GM18499 (cell line): ENCODE measurements at regions not wholly inside any gene's neighbourhood (a gene's known extent, or its start where the extent isn't known, plus 50 kb on each side); places are given as distances from the start of the nearest gene placed in this dataset.

Experiments used
- ATAC-seq: cut with Tn5 transposase; IDR thresholded peaks from one replicate; pipeline ENCODE4 v1.9.1; 2021; ENCODE audit warnings: moderate number of reproducible peaks; ENCODE audit not compliant: insufficient read depth, unreplicated experiment

GRCh38 chr16:80433623-80434022 lies 107.2 kb upstream of the DYNLRB2 start:
- ATAC-seq = no peak

- no peak for ATAC-seq
Measured at GRCh38 chr16:80427795-80428194, 113.0 kb upstream of the DYNLRB2 start.

- ATAC-seq = no peak
Measured at GRCh38 chr16:80418517-80419355, 122.1 kb upstream of the DYNLRB2 start.

GRCh38 chr16:80417706-80418271 lies 123.0 kb upstream of the DYNLRB2 start:
- no peak for ATAC-seq

DNA sequence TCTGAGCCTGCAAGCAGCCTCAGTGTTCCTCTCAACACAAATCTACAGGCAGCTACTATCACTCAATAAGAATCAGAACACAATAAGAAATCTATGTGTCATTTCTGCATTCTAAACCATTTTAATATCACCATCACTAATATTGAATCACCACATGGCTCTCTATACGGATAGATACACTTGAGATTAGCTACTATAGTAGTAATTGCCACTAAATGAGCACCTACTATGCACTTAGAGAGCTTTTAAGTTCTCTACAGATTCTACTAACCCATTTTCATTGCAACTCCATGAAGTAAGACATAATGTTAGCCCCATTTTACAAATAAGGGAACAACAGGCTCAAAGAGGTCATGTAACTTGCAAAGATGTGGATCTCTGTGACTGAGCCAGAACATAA lies 132.8 kb upstream of the DYNLRB2 start:
- no peak for ATAC-seq

- no peak for ATAC-seq
Measured at GRCh38 chr16:80407265-80407987, 133.4 kb upstream of the DYNLRB2 start.

DNA sequence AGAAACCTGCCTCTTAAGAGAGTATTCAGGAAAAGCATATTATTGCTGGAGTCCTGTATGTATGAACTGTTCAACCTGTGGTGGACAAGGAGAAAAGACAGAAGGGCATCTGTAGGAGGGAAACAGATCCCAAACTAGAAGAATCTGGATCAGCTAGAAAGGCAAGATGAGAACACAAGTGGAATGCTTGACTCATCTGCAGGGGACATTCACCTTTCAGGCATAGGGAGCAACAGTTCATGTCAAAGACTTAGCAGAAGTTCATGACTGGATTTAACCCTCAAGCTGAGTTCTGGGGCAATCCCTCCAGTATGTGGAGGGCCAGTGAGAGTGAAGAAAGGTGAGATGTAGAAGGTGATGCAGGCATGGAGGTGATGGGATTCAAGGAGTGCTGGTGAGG lies 135.9 kb upstream of the DYNLRB2 start:
- ATAC-seq = no peak

DNA sequence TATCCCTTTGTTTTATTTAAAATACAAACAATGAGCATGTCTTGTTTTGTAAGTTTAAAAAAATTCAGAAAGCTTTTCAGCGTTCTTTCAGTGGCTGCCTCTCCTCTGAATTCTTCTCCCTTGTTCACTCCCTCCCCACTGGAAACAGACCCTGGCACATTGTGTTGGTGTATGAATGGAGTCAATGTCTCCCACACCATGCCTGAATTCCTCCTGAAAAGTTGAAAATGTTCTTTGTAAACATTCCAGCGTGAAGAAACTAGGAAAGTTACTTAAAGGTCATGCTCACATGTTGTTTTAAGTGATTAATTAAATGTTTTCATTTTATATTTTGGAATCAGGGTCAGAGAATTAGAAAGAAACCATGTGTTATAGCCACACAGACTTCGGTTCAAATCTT lies 136.9 kb upstream of the DYNLRB2 start:
- no peak for ATAC-seq

GRCh38 chr16:80390871-80391489 lies 149.8 kb upstream of the DYNLRB2 start:
- no peak for ATAC-seq

- ATAC-seq = no peak
Measured at GRCh38 chr16:80390046-80390445, 150.7 kb upstream of the DYNLRB2 start.

DNA sequence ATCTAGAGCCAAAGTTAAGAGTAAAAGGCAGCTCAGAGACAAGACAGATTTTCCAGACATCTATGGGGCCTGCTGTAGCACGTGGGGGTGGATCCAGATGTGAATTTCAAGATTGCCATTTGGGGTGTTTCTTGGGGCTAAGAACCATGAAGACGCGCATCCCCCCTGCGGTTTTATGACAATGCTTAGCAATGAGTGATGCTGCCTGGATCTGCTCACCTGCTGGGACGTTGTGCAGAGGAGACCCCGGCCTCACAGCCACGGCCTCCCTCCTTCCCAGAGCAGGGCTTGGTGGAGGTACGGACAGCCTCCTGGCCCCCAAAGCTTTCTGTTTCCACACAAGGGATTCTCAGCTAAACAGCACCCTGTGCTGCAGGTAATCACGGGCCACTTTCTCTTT lies 151.5 kb upstream of the DYNLRB2 start:
- ATAC-seq = no peak

- no peak for ATAC-seq
Measured at GRCh38 chr16:80387318-80387921, 153.4 kb upstream of the DYNLRB2 start.

GRCh38 chr16:80384862-80385261 lies 155.9 kb upstream of the DYNLRB2 start:
- ATAC-seq = no peak

- no peak for ATAC-seq
Measured at GRCh38 chr16:80380514-80380913, 160.3 kb upstream of the DYNLRB2 start.

- ATAC-seq = no peak
Measured at GRCh38 chr16:80377096-80377956, 163.5 kb upstream of the DYNLRB2 start.

DNA sequence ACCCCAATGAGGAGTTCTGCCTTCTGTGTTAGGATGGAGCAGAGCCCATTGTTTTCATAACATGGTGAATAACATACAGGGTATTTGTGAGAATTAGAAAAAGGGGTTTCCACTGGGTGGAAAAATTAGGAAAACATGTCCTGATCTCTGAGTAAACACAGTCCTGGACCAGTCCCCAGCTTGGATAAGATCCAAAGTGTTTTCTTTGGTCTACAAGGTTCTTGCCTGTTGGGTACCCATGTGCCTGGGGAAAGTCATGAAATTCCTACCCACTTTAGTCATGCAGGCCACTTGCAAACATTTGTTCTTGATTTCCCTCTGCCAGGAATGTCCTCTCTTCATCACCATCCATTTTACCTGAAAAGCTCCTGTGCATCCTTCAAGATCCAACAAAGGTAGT lies 164.8 kb upstream of the DYNLRB2 start:
- ATAC-seq = no peak

DNA sequence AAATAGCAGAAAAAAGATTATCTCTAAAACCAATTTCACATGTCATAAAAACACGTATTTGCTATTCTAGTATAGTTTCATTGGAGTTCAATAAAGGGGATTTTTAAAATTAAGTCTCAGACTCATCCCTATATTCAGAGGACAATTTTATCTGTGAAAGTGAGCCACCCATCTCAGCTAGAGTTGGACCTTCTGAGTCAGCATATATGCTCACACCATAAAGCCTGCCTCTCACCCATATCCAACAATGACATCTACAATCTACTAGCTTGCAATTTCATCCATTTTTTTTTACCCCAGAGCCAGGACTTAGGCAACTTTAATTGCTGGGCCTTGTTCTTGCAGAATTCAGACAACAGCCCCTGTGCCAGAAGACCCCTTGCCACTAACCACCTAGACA lies 165.3 kb upstream of the DYNLRB2 start:
- ATAC-seq = no peak

GRCh38 chr16:80372341-80372740 lies 168.5 kb upstream of the DYNLRB2 start:
- no peak for ATAC-seq

DNA sequence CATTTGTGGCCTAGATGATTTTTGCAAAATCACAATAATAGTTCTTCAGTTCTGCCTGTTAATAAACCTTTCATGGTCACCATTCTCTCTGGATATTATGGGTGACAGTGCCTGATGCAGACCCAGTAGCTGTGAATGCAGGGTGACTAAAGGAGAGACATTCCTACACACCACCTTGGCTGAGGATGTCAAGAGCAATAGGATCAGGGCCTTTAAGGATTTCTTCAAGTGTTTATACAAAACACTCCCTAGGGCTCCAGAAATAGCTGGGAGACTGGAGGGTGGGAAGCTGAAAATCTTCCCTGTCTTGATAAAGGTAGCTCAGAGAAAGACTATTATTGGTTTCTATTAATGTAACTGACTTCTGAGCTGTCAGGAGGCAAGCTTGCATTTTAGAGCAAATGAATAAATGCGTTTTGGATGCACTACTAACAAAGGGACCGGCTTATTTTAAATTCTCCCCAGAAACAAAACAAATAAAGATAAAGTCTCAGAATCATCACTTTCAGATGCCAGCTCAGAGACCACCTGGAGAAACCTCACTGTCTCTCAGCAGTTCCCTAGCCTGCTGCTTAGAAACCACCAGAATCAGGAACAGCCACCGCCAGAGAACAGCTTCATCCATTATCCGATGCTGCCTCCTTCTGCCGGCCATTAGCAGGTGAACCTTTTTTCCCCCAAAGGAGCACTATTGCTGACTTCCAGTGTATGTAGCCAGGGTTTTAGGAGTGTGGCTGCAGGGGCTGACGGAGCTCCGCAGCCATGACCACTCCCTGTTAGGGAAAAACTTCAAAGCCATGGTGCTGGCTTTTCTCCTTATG lies 171.4 kb upstream of the DYNLRB2 start:
- no peak for ATAC-seq
